Panc1 (cell line): ENCODE measurements at regions not wholly inside any gene's neighbourhood (a gene's known extent, or its start where the extent isn't known, plus 50 kb on each side); places are given as distances from the start of the nearest gene placed in this dataset.
"Not testable (repeated sequence)": the region's sequence is repeated elsewhere in the genome, so short reads cannot be mapped to it uniquely, and the experiment has no call there.

Experiments
- ATAC-seq: fragments of 200-7000 bp; cut with Tn5 transposase; 2 replicates; pipeline ENCODE4 v1.9.1; 2020; ENCODE audit warnings: mild to moderate bottlenecking, moderate library complexity
- BruUV-seq: library from RNA; stranded (reverse); fragments of 400-500 nt; replicated peaks from 2 replicates; lab custom pipeline; 2021; lab: Mats Ljungman, UMichigan
- CTCF ChIA-PET: fragments of 300-600 bp; sonication (Branson Sonifier 250); formaldehyde crosslinking; loops from one replicate; lab custom pipeline; 2022; ENCODE audit warnings: antibody characterized with exemption; lab: Charles Lee
- POLR2A ChIA-PET: fragments of 300-600 bp; sonication (Branson Sonifier 250); formaldehyde crosslinking; loops from one replicate; lab custom pipeline; 2022; ENCODE audit warnings: antibody characterized with exemption; lab: Charles Lee
- DNase-seq: peaks from one replicate; pipeline ENCODE4 v3.0.0-alpha.2; 2010; ENCODE audit warnings: low read depth, low spot score
- H3K27ac ChIP-seq: 2 replicates; pipeline ENCODE4 v1.5.1; 2011; ENCODE audit warnings: mild to moderate bottlenecking, low read length, inconsistent platforms
- H3K27me3 ChIP-seq: fragments of 200-500 bp; sonication (Bioruptor generic); 2 replicates; pipeline ENCODE4 v1.6.0; 2014; ENCODE audit warnings: low read length, inconsistent platforms; ENCODE audit not compliant: control insufficient read depth, insufficient read depth
- H3K36me3 ChIP-seq: fragments of 200-500 bp; sonication (Bioruptor generic); 2 replicates; pipeline ENCODE4 v1.5.1; 2014; ENCODE audit warnings: inconsistent platforms, mild to moderate bottlenecking, low read length, moderate library complexity; ENCODE audit not compliant: control insufficient read depth, insufficient read depth
- H3K4me1 ChIP-seq: 2 replicates; pipeline ENCODE4 v1.5.1; 2011; ENCODE audit warnings: inconsistent platforms, mild to moderate bottlenecking, low read length, moderate library complexity; ENCODE audit not compliant: control insufficient read depth, insufficient read depth
- H3K4me3 ChIP-seq, 2 experiments: 2 replicates each; pipeline ENCODE4 v1.5.1; 2011 to 2012; ENCODE audit warnings: low read depth in 2 of 2, low read length in 2 of 2, mild to moderate bottlenecking in 2 of 2, inconsistent platforms in 1 of 2, moderate library complexity in 1 of 2
- H3K9me3 ChIP-seq: fragments of 200-500 bp; sonication (Bioruptor generic); 2 replicates; pipeline ENCODE4 v1.5.1; 2014; ENCODE audit warnings: low read depth, mild to moderate bottlenecking, inconsistent platforms, low read length, moderate library complexity; ENCODE audit not compliant: control insufficient read depth, insufficient read depth
- CTCF ChIP-seq: fragments of 450-650 bp; IDR thresholded peaks from 2 replicates; pipeline ENCODE4 v1.5.1; 2017; ENCODE audit warnings: mild to moderate bottlenecking
- POLR2AphosphoS5 ChIP-seq: IDR thresholded peaks from 2 replicates; pipeline ENCODE4 v1.6.1; 2012; ENCODE audit warnings: mild to moderate bottlenecking, low read depth, low read length, moderate library complexity
- REST ChIP-seq, 2 experiments: IDR thresholded peaks; 2 replicates each; pipeline ENCODE4 v1.6.1; 2011 to 2012; ENCODE audit warnings: low read depth in 2 of 2, control low read depth in 1 of 2, low read length in 1 of 2, mild to moderate bottlenecking in 1 of 2, moderate library complexity in 1 of 2; ENCODE audit not compliant: insufficient read depth in 1 of 2
- SIN3A ChIP-seq: IDR thresholded peaks from 2 replicates; pipeline ENCODE4 v1.6.1; 2012; ENCODE audit warnings: low read depth, mild to moderate bottlenecking, low read length, moderate library complexity, borderline replicate concordance; ENCODE audit not compliant: insufficient read depth
- TCF7L2 ChIP-seq: IDR thresholded peaks from 2 replicates; pipeline ENCODE4 v1.6.1; 2011; ENCODE audit warnings: mild to moderate bottlenecking, low read depth, low read length, inconsistent platforms
- in situ Hi-C: cut with HindIII; loops from 2 replicates; pipeline ENCODE4 v1.10.0; 2016; ENCODE audit warnings: low sequenced_read_pairs, low pct_unique_long_range_greater_than_20kb
- intact Hi-C: fragments of 100-400 bp; cut with micrococcal nuclease; formaldehyde crosslinking; loops from one replicate; pipeline ENCODE4 v1.10.0; 2022; ENCODE audit not compliant: unreplicated experiment

- Histone ChIP-seq H3K27me3 (peaks cover 3% of the 10 kb centered on the region), H3K27ac (no peak overlapping the region), H3K36me3 (no peaks in the 10 kb centered on the region), H3K4me3 (no peak overlapping the region), H3K4me1 (no peaks in the 10 kb centered on the region), H3K9me3 (no peaks in the 10 kb centered on the region)
- ChIA-PET CTCF (interaction anchor here (0.8 kb wide), 1 partner anchor 348 kb away, joined by 6 read pairs; no protein-coding TSS in a partner anchor), POLR2A (no interaction called here)
- no peak for ATAC-seq
- intact Hi-C loops = no loop called here
- TF ChIP-seq CTCF = no peak
- no peak for TF ChIP-seq SIN3A
- no peak for TF ChIP-seq TCF7L2
- TF ChIP-seq REST (IDR thresholded peaks at IDR 0.05; ENCODE audit: insufficient read depth in 1 of 2, low read depth in 2 of 2, low read length in 1 of 2) = no peak
- TF ChIP-seq POLR2AphosphoS5 = no peak
- in situ Hi-C loops = no loop called here
- no peak for DNase-seq
- BruUV-seq = no TSS peak
Measured at GRCh38 chr6:168915242-168915641, 338.4 kb downstream of the THBS2 start.

- CTCF ChIA-PET = no interaction called here
- H3K4me1 ChIP-seq = no peaks in the 10 kb centered on the region
- BruUV-seq = no TSS peak
- H3K27me3 ChIP-seq = peaks cover 3% of the 10 kb centered on the region
- no peak overlapping the region for H3K27ac ChIP-seq
- no peaks in the 10 kb centered on the region for H3K36me3 ChIP-seq
- H3K9me3 ChIP-seq = no peaks in the 10 kb centered on the region
- intact Hi-C loops (no loop called here), in situ Hi-C loops (no loop called here)
- ATAC-seq (no peak), DNase-seq (no peak)
- H3K4me3 ChIP-seq = no peak overlapping the region
- POLR2A ChIA-PET = no interaction called here
- TF ChIP-seq REST (IDR thresholded peaks at IDR 0.05; ENCODE audit: insufficient read depth in 1 of 2, low read depth in 2 of 2, low read length in 1 of 2) = no peak
- no peak for TF ChIP-seq SIN3A
- TF ChIP-seq CTCF = no peak
- no peak for TF ChIP-seq TCF7L2
Measured at GRCh38 chr6:168913866-168914469, 339.7 kb downstream of the THBS2 start.

GRCh38 chr6:168913231-168913865, 340.3 kb downstream of the THBS2 start:
- POLR2A ChIA-PET, BruUV-seq, CTCF ChIA-PET, H3K27ac ChIP-seq, H3K4me1 ChIP-seq, H3K4me3 ChIP-seq, DNase-seq, H3K9me3 ChIP-seq, H3K36me3 ChIP-seq, H3K27me3 ChIP-seq, intact Hi-C loops, ATAC-seq, in situ Hi-C loops: not testable (repeated sequence)
